Mucosa of descending colon (tissue), 3 donors: ENCODE measurements at regions not wholly inside any gene's neighbourhood (a gene's known extent, or its start where the extent isn't known, plus 50 kb on each side); places are given as distances from the start of the nearest gene placed in this dataset.

Source experiments
- ATAC-seq: fragments of 200-7000 bp; cut with Tn5 transposase; one replicate; pipeline ENCODE4 v1.9.1; 2020; ENCODE audit warnings: mild to moderate bottlenecking, moderate library complexity
- DNase-seq, 3 donors: peaks; one replicate each; pipeline ENCODE4 v3.0.0-alpha.2; 2020
- H3K36me3 ChIP-seq: fragments of 200-600 bp; one replicate; pipeline ENCODE4 v1.8.0; 2021; ENCODE audit warnings: low read depth, mild to moderate bottlenecking
- H3K4me1 ChIP-seq: fragments of 200-600 bp; one replicate; pipeline ENCODE4 v1.8.0; 2021; ENCODE audit warnings: low read depth, mild to moderate bottlenecking
- H3K4me3 ChIP-seq: fragments of 200-600 bp; one replicate; pipeline ENCODE4 v1.8.0; 2021; ENCODE audit warnings: mild to moderate bottlenecking
- H3K9me3 ChIP-seq: fragments of 200-600 bp; one replicate; pipeline ENCODE4 v1.8.0; 2021; ENCODE audit warnings: mild to moderate bottlenecking
- intact Hi-C, 2 donors: fragments of 100-400 bp; cut with DNase I in 1 of 2; cut with micrococcal nuclease in 1 of 2; formaldehyde crosslinking; loops; one replicate each; pipeline versions ENCODE4 v1.11.0 to v1.11.1; 2022; cut with DNase I, micrococcal nuclease
- TF ChIP-seq, protein P1 (sequence below): fragments of 200-600 bp; IDR thresholded peaks from one replicate; pipeline ENCODE4 v1.8.0; 2022; ENCODE audit warnings: antibody characterized with exemption, mild to moderate bottlenecking
- donor health status: DM: no; HTN: no; CAD: no; lungs with moderate emphysema.
- donor health status: DM: no; HTN: no; CAD: no.
- donor health status: DM: no; HTN: yes; CAD: no.

GRCh38 chr9:118262191-118262590, 558.0 kb downstream of the TLR4 start:
- ATAC-seq (no peak), DNase-seq (no peak)
- TF ChIP-seq, protein P1, sequence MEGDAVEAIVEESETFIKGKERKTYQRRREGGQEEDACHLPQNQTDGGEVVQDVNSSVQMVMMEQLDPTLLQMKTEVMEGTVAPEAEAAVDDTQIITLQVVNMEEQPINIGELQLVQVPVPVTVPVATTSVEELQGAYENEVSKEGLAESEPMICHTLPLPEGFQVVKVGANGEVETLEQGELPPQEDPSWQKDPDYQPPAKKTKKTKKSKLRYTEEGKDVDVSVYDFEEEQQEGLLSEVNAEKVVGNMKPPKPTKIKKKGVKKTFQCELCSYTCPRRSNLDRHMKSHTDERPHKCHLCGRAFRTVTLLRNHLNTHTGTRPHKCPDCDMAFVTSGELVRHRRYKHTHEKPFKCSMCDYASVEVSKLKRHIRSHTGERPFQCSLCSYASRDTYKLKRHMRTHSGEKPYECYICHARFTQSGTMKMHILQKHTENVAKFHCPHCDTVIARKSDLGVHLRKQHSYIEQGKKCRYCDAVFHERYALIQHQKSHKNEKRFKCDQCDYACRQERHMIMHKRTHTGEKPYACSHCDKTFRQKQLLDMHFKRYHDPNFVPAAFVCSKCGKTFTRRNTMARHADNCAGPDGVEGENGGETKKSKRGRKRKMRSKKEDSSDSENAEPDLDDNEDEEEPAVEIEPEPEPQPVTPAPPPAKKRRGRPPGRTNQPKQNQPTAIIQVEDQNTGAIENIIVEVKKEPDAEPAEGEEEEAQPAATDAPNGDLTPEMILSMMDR: no peak
- Histone ChIP-seq H3K4me1 (no peaks in the 10 kb centered on the region), H3K9me3 (peaks cover under 1% of the 10 kb centered on the region), H3K36me3 (no peaks in the 10 kb centered on the region), H3K4me3 (no peak overlapping the region)
- intact Hi-C loops: no loop called here

DNA sequence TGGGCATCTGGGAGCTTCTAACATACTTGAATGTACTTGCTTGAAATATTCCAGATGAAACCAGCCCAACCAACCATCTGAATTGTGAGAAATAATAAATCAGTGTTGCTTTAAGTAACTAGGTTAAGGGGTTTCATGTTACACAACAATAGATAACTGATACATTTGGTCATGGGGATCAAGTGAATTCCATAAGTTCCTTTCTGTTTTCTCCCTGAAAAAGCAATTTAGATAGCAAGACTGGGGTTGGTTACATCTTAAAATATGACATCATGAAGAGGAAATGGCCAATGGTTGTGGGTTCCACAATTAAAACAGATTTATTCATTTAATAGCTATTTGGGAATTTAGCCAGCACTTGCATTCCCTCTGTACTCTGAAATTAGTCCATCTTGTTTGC, 559.7 kb downstream of the TLR4 start:
- Histone ChIP-seq H3K4me1 (no peaks in the 10 kb centered on the region), H3K36me3 (no peaks in the 10 kb centered on the region), H3K9me3 (no peaks in the 10 kb centered on the region), H3K4me3 (no peak overlapping the region)
- TF ChIP-seq, protein P1: no peak
- no peak for DNase-seq
- intact Hi-C loops: no loop called here
- no peak for ATAC-seq

DNA sequence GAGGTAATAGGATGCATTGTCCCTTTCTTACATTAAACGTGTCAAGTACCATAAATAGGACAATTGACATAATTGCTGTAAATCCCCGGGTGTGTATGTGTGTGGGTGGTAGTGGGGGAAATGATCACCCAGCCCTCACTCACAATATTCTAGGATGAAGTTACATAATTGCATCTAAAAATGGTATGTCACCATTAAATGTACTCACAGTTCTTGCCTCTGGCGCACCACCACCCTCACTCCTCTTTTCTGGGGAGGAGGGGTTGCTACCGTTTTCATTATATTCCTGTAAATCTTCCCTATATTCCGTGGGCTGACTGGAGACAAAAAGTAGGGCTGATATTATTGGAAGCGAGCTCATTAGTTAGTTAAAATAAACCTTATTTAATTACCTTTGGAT, 563.8 kb downstream of the TLR4 start:
- TF ChIP-seq, protein P1: no peak
- intact Hi-C loops: no loop called here
- Histone ChIP-seq H3K4me1 (no peaks in the 10 kb centered on the region), H3K4me3 (no peak overlapping the region), H3K36me3 (no peaks in the 10 kb centered on the region), H3K9me3 (no peaks in the 10 kb centered on the region)
- DNase-seq: no peak
- no peak for ATAC-seq

- Histone ChIP-seq H3K36me3 (no peaks in the 10 kb centered on the region), H3K9me3 (no peaks in the 10 kb centered on the region), H3K4me1 (no peaks in the 10 kb centered on the region), H3K4me3 (no peak overlapping the region)
- intact Hi-C loops: no loop called here
- TF ChIP-seq, protein P1: no peak
- no peak for ATAC-seq
- DNase-seq: no peak
These were observed 565.4 kb downstream of the TLR4 start for GRCh38 chr9:118269623-118270022.

- ATAC-seq (no peak), DNase-seq (no peak)
- Histone ChIP-seq H3K36me3 (no peaks in the 10 kb centered on the region), H3K4me1 (no peaks in the 10 kb centered on the region), H3K9me3 (no peaks in the 10 kb centered on the region), H3K4me3 (no peak overlapping the region)
- intact Hi-C loops: no loop called here
- TF ChIP-seq, protein P1: no peak
These were observed 567.1 kb downstream of the TLR4 start for GRCh38 chr9:118271331-118271730.

DNA sequence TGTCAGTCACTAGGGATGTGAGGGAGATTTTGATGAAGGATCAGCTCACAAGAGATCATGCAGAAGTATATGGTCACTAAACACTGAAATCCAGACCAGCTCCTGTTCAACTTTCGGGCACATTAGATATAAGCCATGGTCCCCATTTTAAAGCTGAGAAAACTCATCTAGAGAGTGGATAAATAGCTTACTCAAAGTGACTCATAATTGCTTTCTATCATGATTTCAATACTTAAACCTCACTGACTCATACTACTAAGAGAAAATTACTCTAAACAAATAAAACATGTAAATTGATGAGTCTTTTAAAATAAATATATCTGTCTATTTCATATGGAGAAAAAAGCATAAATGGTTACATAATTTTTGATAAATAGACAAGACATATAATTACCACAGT, 567.7 kb downstream of the TLR4 start:
- H3K9me3 ChIP-seq: no peaks in the 10 kb centered on the region
- TF ChIP-seq, protein P1: no peak
- H3K36me3 ChIP-seq: no peaks in the 10 kb centered on the region
- H3K4me1 ChIP-seq: no peaks in the 10 kb centered on the region
- DNase-seq (no peak), ATAC-seq (no peak)
- no peak overlapping the region for H3K4me3 ChIP-seq
- intact Hi-C loops: no loop called here
